Stimulated activated CD4-positive, alpha-beta T cell treated with anti-CD3 and anti-CD28 coated beads, TNF-alpha, amount 100 ng/mL, for 24 hours (primary cell): ENCODE measurements at regions not wholly inside any gene's neighbourhood (a gene's known extent, or its start where the extent isn't known, plus 50 kb on each side); places are given as distances from the start of the nearest gene placed in this dataset.
"Not testable (repeated sequence)": the region's sequence is repeated elsewhere in the genome, so short reads cannot be mapped to it uniquely, and the experiment has no call there.

Experiments used
- DNase-seq, 3 experiments: peaks; one replicate each; pipeline ENCODE4 v3.0.0-alpha.2; 2020; ENCODE audit warnings: low read depth in 3 of 3

GRCh38 chr5:97480313-97480712 is 297.3 kb upstream of the RIOK2 start:
- no peak for DNase-seq

DNA sequence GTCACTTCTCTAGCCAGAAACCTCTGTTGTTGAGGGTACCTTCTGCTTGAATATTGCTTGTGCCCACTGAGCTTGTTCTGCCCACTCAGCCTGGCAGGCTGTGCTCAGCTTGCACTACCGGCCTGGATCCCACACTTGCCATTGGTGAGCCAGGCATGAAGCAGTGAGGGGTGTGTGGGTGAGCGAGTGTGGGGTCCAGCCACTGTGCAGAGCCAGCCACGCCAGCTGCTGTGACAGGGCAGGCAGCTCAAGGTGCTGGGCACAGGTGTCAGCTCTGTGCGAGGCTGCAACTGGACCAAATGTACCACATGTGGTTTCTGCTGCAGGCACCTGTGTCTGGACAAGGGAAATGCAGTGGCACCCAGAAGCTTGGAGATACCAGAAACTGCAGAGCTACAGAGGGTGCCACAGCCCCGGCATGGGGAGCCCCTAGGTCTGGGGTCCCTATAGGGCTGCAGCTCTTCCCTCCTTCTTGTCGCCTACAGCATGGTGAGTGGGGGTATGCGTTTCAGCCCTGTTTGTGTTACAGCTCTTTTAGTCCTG is 305.1 kb upstream of the RIOK2 start:
- no peak for DNase-seq

DNA sequence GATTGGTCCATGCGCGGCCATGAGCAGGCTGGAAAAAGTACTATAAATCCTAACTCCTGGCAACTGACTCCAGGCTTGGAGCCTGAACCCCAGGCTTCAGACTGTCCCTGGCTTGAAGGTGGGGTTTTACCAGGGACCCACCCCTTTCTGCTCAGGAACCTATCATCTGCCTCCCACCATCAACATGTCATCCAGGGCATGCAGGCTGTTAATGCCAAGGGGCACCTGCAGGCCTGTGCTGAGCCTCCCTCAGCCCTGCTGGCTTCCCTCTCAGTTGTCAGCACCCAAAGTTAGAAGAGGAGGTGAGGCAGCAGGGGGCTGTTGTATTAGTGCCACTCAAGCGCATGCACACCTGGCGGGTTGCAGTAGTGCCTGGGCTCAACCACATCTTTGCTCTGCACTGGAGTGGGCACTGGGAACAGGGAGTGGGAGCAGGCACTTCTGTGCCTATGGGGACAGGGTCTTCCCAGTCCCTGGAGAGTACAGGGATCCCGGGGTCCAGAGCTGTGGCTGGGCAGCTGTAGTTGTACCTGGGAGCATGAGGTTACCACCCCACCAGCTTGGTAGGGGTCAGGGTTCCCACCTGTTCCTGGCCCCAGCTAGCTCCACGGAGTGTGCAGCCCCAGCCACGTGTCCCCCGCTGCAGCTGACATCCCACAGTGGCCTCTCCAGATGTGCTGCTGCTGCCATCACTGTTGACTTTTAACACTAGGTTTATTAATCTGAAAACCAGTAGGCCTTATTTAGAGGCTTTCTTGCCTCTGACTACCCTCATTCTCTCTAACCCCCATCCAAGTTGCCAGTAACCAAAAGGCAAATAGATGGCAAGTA is 306.2 kb upstream of the RIOK2 start:
- no peak for DNase-seq

- no peak for DNase-seq
These were observed 311.4 kb upstream of the RIOK2 start for GRCh38 chr5:97494465-97494864.

DNA sequence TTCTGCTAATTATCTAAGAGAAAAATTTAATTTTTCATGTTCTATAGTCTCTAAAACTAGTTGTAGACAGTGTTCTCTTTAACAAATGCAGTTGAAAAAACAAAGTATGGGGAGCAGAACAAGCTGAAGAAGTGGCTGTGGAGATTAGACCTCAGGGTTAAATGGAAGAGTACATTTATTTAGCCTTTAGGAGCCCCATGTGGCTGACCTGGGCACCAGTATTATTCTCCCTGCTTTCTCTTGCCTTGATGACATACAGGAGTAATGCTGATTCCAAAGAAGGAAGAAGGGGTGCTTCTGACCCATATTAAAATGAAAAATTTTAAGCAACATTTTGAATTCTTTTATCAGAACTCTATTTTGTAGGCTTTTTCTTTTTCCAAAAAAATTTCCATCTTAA is 312.3 kb upstream of the RIOK2 start:
- no peak for DNase-seq

- DNase-seq, result no peak
These were observed 313.0 kb upstream of the RIOK2 start for GRCh38 chr5:97496037-97496436.

DNA sequence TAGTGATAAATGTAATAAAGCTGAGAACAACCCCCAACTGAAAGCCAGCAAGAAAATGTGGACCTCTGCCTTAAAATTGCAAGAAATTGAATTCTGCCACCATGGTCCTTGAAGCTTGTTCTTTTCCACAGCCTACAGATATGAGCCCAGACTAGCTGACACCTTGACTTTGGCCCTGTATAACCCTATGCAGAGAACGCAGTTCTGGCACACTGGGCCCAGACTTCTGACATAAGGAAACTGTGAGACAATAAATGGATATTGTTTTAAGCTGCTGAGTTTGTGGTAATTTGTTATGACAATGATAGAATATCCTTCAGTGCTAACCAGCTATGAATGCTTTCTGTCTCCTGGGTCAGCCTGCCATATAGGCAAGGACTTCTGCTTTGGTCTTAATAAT is 315.6 kb upstream of the RIOK2 start:
- DNase-seq, result no peak

DNA sequence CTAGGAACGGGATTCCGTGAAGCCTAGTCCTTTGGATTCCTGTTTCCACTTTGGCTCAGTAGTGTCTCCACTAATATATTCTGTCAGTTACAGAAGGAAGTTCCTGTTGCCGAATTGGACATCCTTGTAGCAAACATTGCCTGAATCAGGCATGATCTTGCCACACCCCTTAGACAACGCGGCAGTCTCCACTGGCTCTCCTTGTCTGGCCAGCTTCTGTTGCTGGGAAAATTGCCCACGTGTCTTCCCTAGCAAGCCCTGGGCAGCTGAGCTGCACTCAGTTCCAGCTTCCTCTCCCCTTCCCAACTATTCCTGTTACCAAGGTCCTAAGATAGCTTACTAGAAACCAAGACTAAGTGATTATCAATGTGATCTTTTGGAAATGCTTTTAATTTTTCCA is 316.6 kb upstream of the RIOK2 start:
- DNase-seq, result no peak

DNA sequence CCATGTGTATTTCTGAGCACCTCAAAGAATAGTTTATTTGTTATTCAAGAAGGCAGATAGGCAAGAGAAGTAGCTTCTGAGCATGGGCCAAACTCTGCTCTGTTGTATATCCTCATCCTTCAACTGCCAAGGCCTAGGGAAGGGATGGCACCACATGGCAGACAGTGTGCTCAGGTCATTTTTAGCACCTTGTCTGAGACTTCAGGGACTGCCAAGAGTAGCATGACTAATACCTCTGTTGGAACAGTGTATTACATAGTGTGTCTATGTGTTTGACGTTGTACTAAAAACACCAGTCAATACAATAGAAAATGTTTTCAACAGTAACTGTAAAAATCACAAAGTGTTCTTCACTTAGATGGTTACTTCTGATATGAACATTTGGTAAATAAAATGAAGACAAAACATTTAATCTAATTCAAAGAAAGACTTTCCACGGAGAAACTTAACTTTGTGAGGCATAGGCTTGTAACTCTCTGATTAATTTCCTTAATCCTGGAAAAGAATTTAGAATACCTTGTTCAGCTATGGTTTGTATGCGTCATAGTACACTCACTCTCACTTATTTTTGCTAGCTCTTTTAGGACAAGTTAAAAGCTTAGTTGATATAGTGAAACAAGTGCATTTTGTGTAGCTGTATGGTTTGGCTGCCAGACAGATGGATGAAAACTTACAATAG is 318.4 kb upstream of the RIOK2 start:
- DNase-seq, result no peak

DNA sequence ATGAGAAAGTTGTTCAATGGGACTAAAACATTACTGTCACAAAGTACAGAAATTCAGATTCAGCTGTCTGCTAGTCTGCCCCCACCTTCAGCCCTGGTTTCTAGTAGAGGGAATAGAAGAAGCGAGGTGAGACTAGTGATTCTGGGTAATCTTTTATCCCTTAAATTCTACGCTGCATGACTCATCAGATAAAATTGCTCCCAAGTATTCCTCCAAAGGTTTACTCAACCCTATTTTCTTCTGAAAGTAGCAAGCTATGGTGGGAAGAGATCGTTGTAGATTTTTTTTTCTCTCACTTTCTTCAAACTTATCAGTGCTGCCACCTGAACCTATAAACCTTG is 318.9 kb upstream of the RIOK2 start:
- no peak for DNase-seq

DNA sequence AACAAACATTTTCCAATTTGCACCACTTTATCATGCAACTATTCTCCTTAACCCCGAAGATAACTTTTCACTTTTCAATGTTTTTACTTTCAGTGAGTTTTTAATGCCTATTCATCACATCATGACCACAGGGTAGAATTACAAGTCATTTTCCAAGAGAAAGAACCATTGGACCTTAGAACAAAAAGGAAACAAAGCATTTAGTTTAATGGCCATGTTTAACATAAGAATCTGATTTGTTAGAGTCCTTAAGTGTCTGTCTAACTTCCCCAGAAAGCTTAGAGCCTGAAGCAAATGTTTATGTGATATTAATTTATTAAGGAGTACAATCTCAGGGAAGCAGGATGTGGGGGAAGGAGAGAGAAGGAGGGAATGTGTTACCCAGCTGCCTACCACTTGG is 325.8 kb upstream of the RIOK2 start:
- DNase-seq, result no peak

DNA sequence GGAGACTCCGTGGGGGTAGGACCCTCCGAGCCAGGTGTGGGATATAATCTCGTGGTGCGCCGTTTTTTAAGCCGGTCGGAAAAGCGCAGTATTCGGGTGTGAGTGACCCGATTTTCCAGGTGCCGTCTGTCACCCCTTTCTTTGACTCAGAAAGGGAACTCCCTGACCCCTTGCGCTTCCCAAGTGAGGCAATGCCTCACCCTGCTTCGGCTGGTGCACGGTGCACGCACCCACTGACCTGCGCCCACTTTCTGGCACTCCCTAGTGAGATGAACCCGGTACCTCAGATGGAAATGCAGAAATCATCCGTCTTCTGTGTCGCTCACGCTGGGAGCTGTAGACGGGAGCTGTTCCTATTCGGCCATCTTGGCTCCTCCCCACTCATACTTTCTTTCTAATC is 336.5 kb upstream of the RIOK2 start:
- not testable (repeated sequence) for DNase-seq

GRCh38 chr5:97523336-97523735 is 340.3 kb upstream of the RIOK2 start:
- not testable (repeated sequence) for DNase-seq

DNA sequence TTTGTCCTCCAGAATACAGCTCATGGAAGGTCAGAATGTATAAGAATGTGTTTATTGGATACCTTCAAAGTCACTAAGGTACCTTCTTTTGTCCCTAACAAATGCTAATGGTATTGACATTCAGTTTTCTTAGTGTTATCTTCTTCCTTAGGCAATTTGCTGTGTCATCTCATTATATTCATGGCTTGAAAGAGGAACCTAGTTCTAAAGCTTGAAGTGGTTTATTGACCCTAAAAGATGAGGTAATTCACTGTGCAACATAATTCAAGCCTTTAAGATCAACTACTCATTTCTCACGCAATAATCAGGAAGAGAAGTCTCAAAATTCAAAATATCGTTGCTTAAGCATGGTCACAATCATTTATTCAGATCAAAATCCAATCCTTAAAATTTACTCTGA is 342.7 kb upstream of the RIOK2 start:
- DNase-seq, result no peak

DNA sequence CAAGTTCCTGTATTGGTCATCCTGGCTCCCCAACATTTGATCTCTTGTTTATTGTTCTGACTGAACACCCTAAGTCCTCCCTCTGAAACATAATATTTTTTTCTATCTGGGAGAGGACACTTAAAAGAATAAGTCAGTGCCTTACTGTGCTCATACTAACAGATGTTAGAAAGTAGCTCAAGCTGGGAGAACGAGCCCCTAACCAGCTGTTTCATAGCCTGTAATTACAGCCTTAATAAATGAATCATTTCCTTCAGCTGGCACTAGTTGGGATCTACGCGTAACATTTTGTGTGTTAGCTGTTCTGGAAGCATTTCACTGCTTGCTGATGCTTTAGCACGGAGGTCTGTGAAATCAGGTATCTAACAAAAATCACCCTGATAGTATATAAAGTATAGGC is 345.9 kb upstream of the RIOK2 start:
- DNase-seq, result no peak

DNA sequence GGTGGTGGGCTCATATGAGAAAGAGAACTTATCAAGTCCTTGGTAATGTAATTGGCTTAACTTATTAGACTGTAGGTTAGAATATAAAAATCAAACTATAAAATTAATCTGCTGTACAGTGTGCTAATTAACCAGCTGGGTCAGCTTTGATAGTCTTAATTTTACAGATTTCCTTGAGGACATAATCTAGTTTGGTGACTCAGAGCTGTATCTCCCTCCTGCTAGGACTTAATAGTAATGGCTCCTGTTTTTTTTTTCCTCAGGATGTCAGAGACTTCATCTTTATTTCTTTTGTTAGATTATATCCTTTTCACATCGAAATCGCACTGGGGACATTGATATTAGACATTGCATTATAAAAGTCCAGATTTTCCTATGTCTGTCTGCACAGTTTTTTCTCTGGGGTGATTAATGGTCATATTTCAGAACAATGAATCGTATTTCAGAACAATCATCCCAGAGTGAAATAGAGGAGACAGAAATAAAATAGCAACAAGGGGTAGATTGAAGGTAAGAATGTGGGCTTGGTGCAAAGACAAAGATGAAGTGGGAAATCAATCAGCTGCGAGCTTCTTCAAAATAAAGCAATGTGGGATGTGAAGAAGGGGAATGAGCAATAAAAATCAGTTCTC is 346.4 kb upstream of the RIOK2 start:
- DNase-seq, result no peak

DNA sequence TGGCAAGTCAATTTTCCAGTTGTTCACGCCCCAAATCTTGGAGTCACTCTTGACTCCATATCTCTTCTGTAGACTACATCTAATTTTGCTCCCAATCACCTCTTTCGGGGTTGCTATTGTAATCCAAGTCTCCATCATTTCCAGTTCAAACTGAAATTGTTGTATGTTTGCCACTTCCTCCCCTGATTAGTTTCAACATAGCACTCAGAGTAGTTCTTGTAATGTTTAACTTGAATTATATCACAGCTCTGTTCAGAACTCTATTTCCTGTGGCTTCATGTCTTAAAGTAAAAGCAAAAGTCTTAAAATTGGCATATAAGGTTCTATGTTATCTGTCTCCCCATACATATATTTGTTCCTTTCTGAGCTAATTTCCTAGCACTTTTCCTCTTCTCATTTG is 348.5 kb upstream of the RIOK2 start:
- no peak for DNase-seq

GRCh38 chr5:97534166-97534565 is 351.1 kb upstream of the RIOK2 start:
- no peak for DNase-seq

- DNase-seq, result no peak
These were observed 353.6 kb upstream of the RIOK2 start for GRCh38 chr5:97536683-97537082.

DNA sequence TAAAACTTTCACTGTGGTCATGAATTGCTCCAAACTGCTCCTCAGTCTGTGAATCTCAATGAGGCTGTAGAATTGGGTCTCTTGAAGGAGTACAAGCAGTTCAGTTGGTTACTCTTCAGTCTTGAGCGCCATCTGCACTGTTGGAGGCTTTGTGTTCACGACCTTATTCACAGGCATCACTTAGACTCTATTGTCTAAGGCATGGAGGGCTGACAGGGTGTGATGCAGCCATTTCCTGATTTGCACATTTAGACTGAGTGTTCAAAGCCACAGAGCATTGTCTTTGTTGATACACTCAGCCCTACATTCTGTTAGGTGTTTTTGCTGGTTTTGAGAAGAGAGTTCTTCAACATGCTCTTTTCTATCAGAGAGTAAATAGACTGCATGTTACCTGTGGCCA is 355.9 kb upstream of the RIOK2 start:
- no peak for DNase-seq

DNA sequence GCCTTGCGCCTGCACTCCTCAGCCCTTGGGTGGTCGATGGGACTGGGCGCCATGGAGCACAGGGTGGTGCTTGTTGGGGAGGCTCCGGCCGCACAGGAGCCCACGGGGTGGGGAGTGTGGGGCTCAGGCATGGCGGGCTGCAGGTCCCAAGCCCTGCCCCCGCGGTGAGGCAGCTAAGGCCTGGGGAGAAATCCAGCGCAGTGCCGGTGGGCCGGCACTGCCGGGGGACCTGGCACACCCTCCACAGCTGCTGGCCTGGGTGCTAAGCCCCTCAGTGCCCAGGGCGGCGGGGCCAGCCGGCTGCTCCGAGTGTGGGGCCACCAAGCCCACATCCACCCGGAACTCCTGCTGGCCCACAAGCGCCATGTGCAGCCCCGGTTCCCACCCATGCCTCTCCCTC is 358.8 kb upstream of the RIOK2 start:
- no peak for DNase-seq

- no peak for DNase-seq
These were observed 359.4 kb upstream of the RIOK2 start for GRCh38 chr5:97542469-97542868.

- DNase-seq, result no peak
These were observed 360.1 kb upstream of the RIOK2 start for GRCh38 chr5:97543166-97543565.
